Mucosa of rectum (tissue), 2 donors: ENCODE measurements at regions not wholly inside any gene's neighbourhood (a gene's known extent, or its start where the extent isn't known, plus 50 kb on each side); places are given as distances from the start of the nearest gene placed in this dataset.

Source experiments
- H3K27ac ChIP-seq, 2 donors: one replicate each; pipeline ENCODE4 v1.7.0; 2013; ENCODE audit warnings: inconsistent platforms in 2 of 2, low read depth in 2 of 2, low read length in 2 of 2
- H3K27me3 ChIP-seq, 2 donors: one replicate each; pipeline ENCODE4 v1.7.0; 2013; ENCODE audit warnings: low read length in 2 of 2; ENCODE audit not compliant: control insufficient read depth in 2 of 2, insufficient read depth in 2 of 2
- H3K36me3 ChIP-seq, 2 donors: one replicate each; pipeline ENCODE4 v1.7.0; 2013; ENCODE audit warnings: low read length in 2 of 2; ENCODE audit not compliant: control insufficient read depth in 2 of 2, insufficient read depth in 2 of 2
- H3K4me1 ChIP-seq, 2 donors: one replicate each; pipeline ENCODE4 v1.7.0; 2013; ENCODE audit warnings: low read length in 2 of 2, mild to moderate bottlenecking in 1 of 2; ENCODE audit not compliant: control insufficient read depth in 2 of 2, insufficient read depth in 2 of 2
- H3K4me3 ChIP-seq, 2 donors: one replicate each; pipeline ENCODE4 v1.7.0; 2013; ENCODE audit warnings: low read length in 2 of 2
- H3K9ac ChIP-seq, 2 donors: one replicate each; pipeline ENCODE4 v1.7.0; 2013; ENCODE audit warnings: low read length in 2 of 2, low read depth in 1 of 2, mild to moderate bottlenecking in 1 of 2
- H3K9me3 ChIP-seq, 2 donors: one replicate each; pipeline ENCODE4 v1.7.0; 2013; ENCODE audit warnings: low read length in 2 of 2; ENCODE audit not compliant: control insufficient read depth in 2 of 2
- donor health status: healthy.
- donor health status: Normal muscosa, but diverticular disease.

DNA sequence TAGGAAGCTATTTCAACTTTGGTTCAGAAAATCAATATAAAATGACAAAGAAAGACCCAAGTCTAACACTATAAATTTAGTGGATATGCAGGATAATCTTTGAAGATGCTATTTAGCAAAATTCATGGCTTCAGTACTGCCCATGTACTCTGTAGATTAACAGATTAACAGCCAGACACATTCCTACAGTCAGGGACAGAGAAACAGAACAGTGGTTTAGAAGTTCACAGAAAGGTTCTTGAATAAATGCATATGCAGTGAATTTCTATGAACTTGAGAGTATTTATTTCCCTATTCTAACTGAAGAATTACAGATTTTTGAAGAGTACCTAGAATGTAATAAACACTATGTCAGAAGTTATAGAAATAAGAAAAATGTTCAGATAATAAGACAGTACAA, 222.8 kb downstream of the KLF12 start:
- Histone ChIP-seq H3K4me1 (no peaks in the 10 kb centered on the region), H3K27me3 (no peaks in the 10 kb centered on the region)

DNA sequence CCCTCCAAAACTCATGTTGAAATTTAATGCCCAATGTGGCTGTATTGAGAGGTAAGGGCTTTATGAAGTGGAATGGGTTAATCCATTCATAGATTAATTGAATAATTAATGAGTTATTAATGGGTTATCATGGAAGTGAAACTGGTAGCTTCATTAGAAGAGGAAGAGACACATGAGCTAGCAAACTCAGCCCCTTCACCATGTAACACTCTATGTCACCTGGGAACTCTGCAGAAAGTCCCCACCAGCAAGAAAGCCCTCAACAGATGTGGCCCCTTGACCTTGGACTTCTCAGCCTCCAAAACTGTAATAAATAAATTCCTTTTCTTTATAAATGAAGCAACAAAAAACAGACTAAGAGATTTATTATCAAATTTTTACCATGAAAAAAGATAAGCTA, 223.5 kb downstream of the KLF12 start:
- Histone ChIP-seq H3K9ac (no peak overlapping the region), H3K9me3 (no peaks in the 10 kb centered on the region), H3K4me3 (no peak overlapping the region), H3K27me3 (no peaks in the 10 kb centered on the region), H3K36me3 (no peaks in the 10 kb centered on the region), H3K4me1 (no peaks in the 10 kb centered on the region), H3K27ac (no peak overlapping the region)

More for the DNA sequence above, 222.8 kb downstream of the KLF12 start:
- H3K4me3 ChIP-seq, result no peak overlapping the region
- no peaks in the 10 kb centered on the region for H3K9me3 ChIP-seq
- no peak overlapping the region for H3K27ac ChIP-seq
- no peak overlapping the region for H3K9ac ChIP-seq
- H3K36me3 ChIP-seq, result no peaks in the 10 kb centered on the region

DNA sequence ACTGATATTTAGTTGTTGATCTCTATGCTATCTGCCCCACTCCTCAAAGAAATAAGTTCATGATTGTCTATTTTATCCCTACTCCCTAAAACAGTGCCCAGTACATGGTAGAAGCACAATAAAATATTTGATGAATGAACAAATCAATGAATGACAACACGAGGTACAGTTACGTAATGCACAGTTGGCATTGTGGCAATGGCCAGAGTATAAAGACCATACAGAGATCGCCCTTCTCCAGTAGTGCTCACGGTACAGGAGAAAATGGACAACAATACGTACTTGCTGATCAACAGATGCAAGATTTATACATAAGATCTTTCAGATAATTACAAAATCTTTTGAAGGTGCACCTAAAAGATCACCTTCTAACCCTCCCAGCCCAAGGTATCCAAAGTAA, 225.4 kb downstream of the KLF12 start:
- H3K27ac ChIP-seq, result no peak overlapping the region
- H3K4me3 ChIP-seq, result no peak overlapping the region
- no peaks in the 10 kb centered on the region for H3K36me3 ChIP-seq
- H3K9me3 ChIP-seq, result no peaks in the 10 kb centered on the region
- no peak overlapping the region for H3K9ac ChIP-seq
- no peaks in the 10 kb centered on the region for H3K27me3 ChIP-seq
- H3K4me1 ChIP-seq, result no peaks in the 10 kb centered on the region

DNA sequence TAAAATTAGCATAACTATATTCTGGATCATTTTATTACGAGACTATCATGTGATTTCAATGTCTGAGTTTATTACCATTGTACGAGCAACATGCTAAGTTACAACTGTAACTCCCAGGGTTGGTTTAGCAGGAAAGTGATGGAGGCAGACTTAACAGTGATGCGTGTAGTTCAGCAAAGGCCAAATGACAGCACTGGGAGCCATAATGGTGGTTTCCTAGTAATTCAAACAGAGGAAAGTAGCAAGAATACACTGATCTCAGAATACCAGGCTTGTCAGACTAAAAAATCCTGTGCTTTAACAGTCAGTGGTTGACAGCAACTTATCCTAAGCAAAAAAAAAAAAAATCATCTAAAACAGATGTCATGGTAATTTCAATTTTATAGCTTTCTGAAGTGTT, 229.6 kb downstream of the KLF12 start:
- Histone ChIP-seq H3K9me3 (no peaks in the 10 kb centered on the region), H3K9ac (no peak overlapping the region), H3K4me1 (no peaks in the 10 kb centered on the region), H3K36me3 (no peaks in the 10 kb centered on the region), H3K4me3 (no peak overlapping the region), H3K27ac (no peak overlapping the region), H3K27me3 (no peaks in the 10 kb centered on the region)

DNA sequence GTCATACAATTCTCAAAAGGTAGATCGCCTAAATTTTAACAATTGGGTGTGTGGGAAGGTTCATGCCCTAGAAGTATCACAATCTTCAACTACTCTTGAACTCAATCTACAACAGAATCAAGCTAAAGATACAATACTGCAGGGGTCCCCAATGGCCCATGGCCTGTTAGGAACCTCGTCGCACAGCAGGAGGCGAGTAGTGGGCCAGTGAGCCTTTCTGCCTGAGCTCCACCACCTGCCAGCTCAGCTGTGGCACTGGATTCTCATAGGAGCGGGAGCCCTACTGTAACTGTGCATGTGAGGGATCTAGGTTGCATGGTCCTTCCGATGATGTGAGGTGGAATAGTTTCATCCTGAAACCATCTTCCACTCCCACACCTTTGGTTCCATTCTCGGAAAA, 230.6 kb downstream of the KLF12 start:
- Histone ChIP-seq H3K27me3 (no peaks in the 10 kb centered on the region), H3K9ac (no peak overlapping the region), H3K4me1 (no peaks in the 10 kb centered on the region), H3K36me3 (no peaks in the 10 kb centered on the region), H3K27ac (no peak overlapping the region), H3K4me3 (no peak overlapping the region), H3K9me3 (no peaks in the 10 kb centered on the region)

DNA sequence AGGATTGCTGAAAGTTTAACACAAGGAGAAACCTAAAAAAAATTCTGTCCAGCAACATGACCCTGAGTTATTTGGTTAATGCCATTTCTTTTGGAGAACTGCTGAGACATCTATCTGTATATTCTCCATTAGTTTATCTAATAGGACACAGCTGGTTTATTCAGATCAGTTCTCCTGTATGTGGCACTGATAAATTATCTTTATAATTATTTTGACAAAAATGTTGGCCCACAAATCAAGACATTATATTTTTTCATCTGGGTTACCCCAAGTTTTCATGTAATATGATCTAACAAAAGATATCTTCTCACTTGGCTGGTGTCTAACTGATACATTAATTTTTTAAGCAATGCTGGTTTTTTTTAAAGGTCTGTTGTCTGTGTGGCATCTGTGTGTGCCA, 231.4 kb downstream of the KLF12 start:
- Histone ChIP-seq H3K9me3 (no peaks in the 10 kb centered on the region), H3K4me3 (no peak overlapping the region)

DNA sequence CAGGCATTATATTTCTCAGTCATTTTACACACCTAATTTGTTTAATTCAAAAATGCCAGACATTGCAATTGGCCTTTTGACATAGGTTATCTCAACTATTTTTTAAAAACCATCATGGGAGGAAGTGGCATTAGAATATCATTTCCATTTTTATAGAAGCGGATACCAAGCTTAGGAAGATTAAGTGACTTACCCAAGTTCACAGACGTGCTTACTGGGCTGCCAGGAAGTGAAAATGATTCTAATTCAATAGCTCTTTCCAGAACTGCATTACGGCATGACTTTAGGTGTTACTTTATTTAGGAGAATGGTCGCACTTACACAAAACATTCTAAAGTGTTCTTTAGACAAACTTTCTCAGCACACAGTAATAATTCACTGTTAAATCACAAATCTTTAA, 231.9 kb downstream of the KLF12 start:
- H3K4me3 ChIP-seq, result no peak overlapping the region
- H3K27me3 ChIP-seq, result no peaks in the 10 kb centered on the region
- no peak overlapping the region for H3K27ac ChIP-seq
- no peaks in the 10 kb centered on the region for H3K4me1 ChIP-seq
- no peaks in the 10 kb centered on the region for H3K9me3 ChIP-seq
- H3K9ac ChIP-seq, result no peak overlapping the region
- H3K36me3 ChIP-seq, result no peaks in the 10 kb centered on the region

More for the DNA sequence above, 231.4 kb downstream of the KLF12 start:
- no peak overlapping the region for H3K9ac ChIP-seq
- no peak overlapping the region for H3K27ac ChIP-seq
- H3K27me3 ChIP-seq, result no peaks in the 10 kb centered on the region
- no peaks in the 10 kb centered on the region for H3K4me1 ChIP-seq
- H3K36me3 ChIP-seq, result no peaks in the 10 kb centered on the region

DNA sequence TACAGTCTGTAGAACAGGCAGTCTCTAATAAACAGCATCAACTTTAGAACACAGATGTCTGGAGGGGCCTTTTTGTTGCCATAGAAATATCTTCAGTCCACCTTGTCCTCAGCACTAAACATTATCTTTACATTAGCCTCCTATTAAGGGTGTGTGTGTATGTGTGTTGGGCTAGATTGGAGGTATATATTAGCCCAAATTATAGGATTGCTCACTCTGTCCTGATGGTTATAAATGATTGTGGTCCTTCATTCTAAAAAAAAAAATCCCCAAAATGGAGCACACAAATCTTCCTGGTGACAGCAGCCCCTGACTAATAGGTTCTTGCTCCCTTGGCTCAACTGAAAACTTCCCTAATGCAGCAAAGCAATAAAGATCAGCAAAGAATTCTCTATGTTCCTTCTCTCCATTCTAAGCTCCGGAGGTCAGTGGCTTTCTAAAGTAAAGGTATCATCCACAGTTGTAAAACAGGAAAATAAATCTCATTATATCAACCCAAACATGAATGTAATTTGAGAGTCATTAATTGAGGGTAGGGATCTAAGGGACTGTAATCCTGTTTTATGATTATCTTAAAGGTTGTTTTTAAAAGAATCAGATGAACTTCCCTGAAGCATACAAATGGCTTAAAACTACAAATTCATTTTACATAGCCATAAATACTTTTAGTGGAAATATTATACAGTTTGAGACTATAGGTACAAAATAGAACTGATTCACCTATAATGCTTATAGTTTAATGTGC, 232.7 kb downstream of the KLF12 start:
- H3K27me3 ChIP-seq, result no peaks in the 10 kb centered on the region
- no peak overlapping the region for H3K9ac ChIP-seq
- H3K27ac ChIP-seq, result no peak overlapping the region
- H3K36me3 ChIP-seq, result no peaks in the 10 kb centered on the region
- no peaks in the 10 kb centered on the region for H3K4me1 ChIP-seq
- H3K4me3 ChIP-seq, result no peak overlapping the region
- no peaks in the 10 kb centered on the region for H3K9me3 ChIP-seq

DNA sequence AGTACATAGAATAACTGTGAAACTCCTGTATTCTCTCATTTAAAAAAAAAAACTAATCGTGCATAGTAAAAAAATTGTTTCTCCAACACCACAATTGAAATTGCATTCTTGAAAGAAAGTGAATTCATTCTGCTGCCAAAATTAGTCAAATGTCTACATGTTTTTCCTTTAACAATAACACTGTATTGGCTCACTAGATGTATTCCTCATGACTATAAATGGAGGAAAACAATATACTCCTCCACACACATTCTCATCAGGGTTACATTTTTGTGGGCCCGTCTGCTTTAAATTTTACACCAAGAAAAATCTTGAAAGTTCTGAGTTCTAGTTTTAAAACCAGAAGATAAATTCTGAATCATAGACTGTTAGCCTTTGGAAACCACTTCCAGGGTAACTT, 233.6 kb downstream of the KLF12 start:
- H3K27ac ChIP-seq, result no peak overlapping the region
- H3K9me3 ChIP-seq, result no peaks in the 10 kb centered on the region
- H3K4me1 ChIP-seq, result no peaks in the 10 kb centered on the region
- H3K4me3 ChIP-seq, result no peak overlapping the region
- no peak overlapping the region for H3K9ac ChIP-seq
- H3K27me3 ChIP-seq, result no peaks in the 10 kb centered on the region
- H3K36me3 ChIP-seq, result no peaks in the 10 kb centered on the region

DNA sequence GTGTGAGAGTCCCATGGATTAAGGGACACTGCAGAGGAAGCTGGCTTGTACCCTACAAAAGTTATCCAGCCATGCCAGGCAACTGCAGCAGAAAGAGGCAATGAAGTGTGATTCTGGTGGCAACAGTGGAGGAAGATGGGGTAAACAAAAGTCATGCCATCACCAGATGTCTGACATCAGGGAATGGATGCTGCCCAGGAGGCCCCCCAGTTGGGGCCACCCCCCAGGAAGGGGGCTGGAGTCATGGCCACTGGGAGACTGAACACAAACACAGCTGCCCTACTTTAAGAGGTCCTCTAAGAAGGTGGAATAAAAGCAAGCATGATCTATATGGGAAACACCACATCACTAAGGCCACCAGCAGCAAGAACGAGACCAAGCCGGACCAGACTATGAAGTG, 235.3 kb downstream of the KLF12 start:
- Histone ChIP-seq H3K27ac (no peak overlapping the region), H3K36me3 (no peaks in the 10 kb centered on the region), H3K9me3 (no peaks in the 10 kb centered on the region), H3K27me3 (no peaks in the 10 kb centered on the region), H3K9ac (no peak overlapping the region), H3K4me1 (no peaks in the 10 kb centered on the region), H3K4me3 (no peak overlapping the region)

DNA sequence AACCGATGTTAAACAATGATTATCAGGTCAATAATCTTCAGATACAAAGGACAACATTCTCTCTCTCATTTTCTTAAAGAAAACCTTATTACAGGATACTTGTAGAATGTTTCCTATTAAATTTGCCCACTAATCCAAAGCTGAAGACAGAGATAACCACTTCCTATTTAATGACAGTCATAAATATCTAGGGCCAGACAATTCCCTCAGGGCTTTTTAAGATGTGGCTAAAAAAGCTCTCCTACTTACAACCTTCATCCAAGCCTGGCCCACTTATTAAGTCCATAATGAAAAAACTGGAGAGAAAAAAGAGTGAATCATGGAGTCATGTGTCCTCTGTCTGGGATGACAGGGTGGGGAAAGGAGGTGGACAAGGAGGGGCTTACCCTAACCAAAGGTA, 235.9 kb downstream of the KLF12 start:
- no peaks in the 10 kb centered on the region for H3K27me3 ChIP-seq
- H3K9me3 ChIP-seq, result no peaks in the 10 kb centered on the region
- H3K4me3 ChIP-seq, result no peak overlapping the region
- no peaks in the 10 kb centered on the region for H3K4me1 ChIP-seq
- no peaks in the 10 kb centered on the region for H3K36me3 ChIP-seq
- H3K9ac ChIP-seq, result no peak overlapping the region
- no peak overlapping the region for H3K27ac ChIP-seq
